ENCODE measurements at regions not wholly inside any gene's neighbourhood (a gene's known extent, or its start where the extent isn't known, plus 50 kb on each side); places are given as distances from the start of the nearest gene placed in this dataset.

DNA sequence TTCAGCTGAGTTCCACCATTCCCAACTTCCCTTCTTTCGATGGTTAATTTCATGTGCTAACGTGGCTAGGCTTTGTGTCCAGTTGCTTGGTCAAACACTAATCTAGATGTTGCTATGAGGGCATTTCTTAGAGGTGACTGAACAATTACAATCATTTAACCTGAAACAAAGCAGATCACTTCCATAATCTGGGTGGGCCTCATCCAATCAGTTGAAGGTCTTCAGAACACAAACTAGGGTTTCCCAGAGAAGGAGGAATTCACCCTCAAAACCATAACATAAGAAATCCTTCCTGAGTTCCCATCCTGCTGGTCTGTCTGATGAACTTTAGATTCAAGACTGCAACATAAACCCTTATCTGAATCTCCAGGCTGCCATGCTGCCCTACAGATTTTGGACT is 2381.7 kb downstream of the MAT2B start:
- CTCF ChIA-PET, result no interaction called here
- H3K4me3 ChIP-seq (replicated peaks in 1 of 3; ENCODE audit: insufficient read depth in 1 of 3, low read depth in 1 of 3, low read length in 3 of 3), result no peak overlapping the region
- H3K4me2 ChIP-seq (ENCODE audit: insufficient read depth, low read length), result no peak overlapping the region
- H3K9ac ChIP-seq (replicated peaks; ENCODE audit: extremely low read depth, insufficient read depth, low read length), result no peak overlapping the region
- FAIRE-seq (no peak), DNase-seq (ENCODE audit: low read depth, low spot score) (no peak)
- no peaks in the 10 kb centered on the region for H4K20me1 ChIP-seq (replicated peaks; ENCODE audit: control insufficient read depth, extremely low read depth, insufficient read depth, low read length)
- no peaks in the 10 kb centered on the region for H3K9me1 ChIP-seq (replicated peaks; ENCODE audit: control insufficient read depth, extremely low read depth, insufficient read depth, low read length)
- TF ChIP-seq MYC (IDR thresholded peaks at IDR 0.05; ENCODE audit: low read depth, low read length), result no peak
- TF ChIP-seq POLR2AphosphoS5 (IDR thresholded peaks at IDR 0.05; ENCODE audit: insufficient read depth, low read depth, low read length), result no peak
- TF ChIP-seq FOS (IDR thresholded peaks at IDR 0.05; ENCODE audit: borderline replicate concordance, insufficient read depth, low read length), result no peak
- no peak for TF ChIP-seq EZH2 (IDR thresholded peaks at IDR 0.05; ENCODE audit: borderline replicate concordance, low read depth, low read length, severe bottlenecking)
- TF ChIP-seq, protein P1, sequence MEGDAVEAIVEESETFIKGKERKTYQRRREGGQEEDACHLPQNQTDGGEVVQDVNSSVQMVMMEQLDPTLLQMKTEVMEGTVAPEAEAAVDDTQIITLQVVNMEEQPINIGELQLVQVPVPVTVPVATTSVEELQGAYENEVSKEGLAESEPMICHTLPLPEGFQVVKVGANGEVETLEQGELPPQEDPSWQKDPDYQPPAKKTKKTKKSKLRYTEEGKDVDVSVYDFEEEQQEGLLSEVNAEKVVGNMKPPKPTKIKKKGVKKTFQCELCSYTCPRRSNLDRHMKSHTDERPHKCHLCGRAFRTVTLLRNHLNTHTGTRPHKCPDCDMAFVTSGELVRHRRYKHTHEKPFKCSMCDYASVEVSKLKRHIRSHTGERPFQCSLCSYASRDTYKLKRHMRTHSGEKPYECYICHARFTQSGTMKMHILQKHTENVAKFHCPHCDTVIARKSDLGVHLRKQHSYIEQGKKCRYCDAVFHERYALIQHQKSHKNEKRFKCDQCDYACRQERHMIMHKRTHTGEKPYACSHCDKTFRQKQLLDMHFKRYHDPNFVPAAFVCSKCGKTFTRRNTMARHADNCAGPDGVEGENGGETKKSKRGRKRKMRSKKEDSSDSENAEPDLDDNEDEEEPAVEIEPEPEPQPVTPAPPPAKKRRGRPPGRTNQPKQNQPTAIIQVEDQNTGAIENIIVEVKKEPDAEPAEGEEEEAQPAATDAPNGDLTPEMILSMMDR (IDR thresholded peaks at IDR 0.05; ENCODE audit: extremely low read depth in 1 of 2, insufficient read depth in 1 of 2, low read depth in 1 of 2, low read length in 2 of 2), result no peak
- no peak for TF ChIP-seq JUN (IDR thresholded peaks at IDR 0.05; ENCODE audit: borderline replicate concordance, insufficient read depth, insufficient read length, low read depth)
- TF ChIP-seq, protein P2, sequence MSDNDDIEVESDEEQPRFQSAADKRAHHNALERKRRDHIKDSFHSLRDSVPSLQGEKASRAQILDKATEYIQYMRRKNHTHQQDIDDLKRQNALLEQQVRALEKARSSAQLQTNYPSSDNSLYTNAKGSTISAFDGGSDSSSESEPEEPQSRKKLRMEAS (IDR thresholded peaks at IDR 0.05; ENCODE audit: insufficient read depth, insufficient read length), result no peak
- no peak for TF ChIP-seq POLR2A (IDR thresholded peaks at IDR 0.05; ENCODE audit: low read depth, low read length)
- no peak for TF ChIP-seq GATA2 (IDR thresholded peaks at IDR 0.05; ENCODE audit: insufficient read depth, insufficient read length, low read depth, low read length)
- no peaks in the 10 kb centered on the region for H3K27me3 ChIP-seq (ENCODE audit: control insufficient read depth in 2 of 2, insufficient read depth in 2 of 2, low read length in 2 of 2)
- no peak overlapping the region for H2AFZ ChIP-seq (ENCODE audit: low read depth, low read length)
- POLR2A ChIA-PET, result no interaction called here
- no peaks in the 10 kb centered on the region for H3K36me3 ChIP-seq (ENCODE audit: control insufficient read depth in 2 of 2, extremely low read depth in 1 of 2, insufficient read depth in 2 of 2, low read length in 2 of 2)
- no peaks in the 10 kb centered on the region for H3K4me1 ChIP-seq (ENCODE audit: control insufficient read depth, extremely low read depth, insufficient read depth, low read length)
- no peak overlapping the region for H3K27ac ChIP-seq (ENCODE audit: insufficient read depth, low read depth, low read length)
- intact Hi-C loops (cut with micrococcal nuclease), result no loop called here
- no peaks in the 10 kb centered on the region for H3K79me2 ChIP-seq (ENCODE audit: control insufficient read depth, insufficient read depth, low read length)
- BruUV-seq (replicated peaks), result no TSS peak
- peaks cover 3% of the 10 kb centered on the region for H3K9me3 ChIP-seq (replicated peaks; ENCODE audit: control insufficient read depth, insufficient read depth, low read length)
- dilution Hi-C loops (cut with MboI; ENCODE audit: extremely low pct_ligation_motif_present, low sequenced_read_pairs), result no loop called here

Measured in endothelial cell of umbilical vein (primary cell).